Activated naive CD4-positive, alpha-beta T cell treated with anti-CD3 and anti-CD28 coated beads, Interleukin-2, amount 10 ng/mL, durations not matched to agents 7 days and 5 days (primary cell): ENCODE measurements at regions not wholly inside any gene's neighbourhood (a gene's known extent, or its start where the extent isn't known, plus 50 kb on each side); places are given as distances from the start of the nearest gene placed in this dataset.
"Not testable (repeated sequence)": the region's sequence is repeated elsewhere in the genome, so short reads cannot be mapped to it uniquely, and the experiment has no call there.

Experiments
- CTCF ChIA-PET: fragments of 350-600 bp; sonication (Branson Sonifier 250); formaldehyde crosslinking; loops from one replicate; lab custom pipeline; 2021; ENCODE audit warnings: antibody characterized with exemption; lab: Charles Lee
- DNase-seq: peaks from one replicate; pipeline ENCODE4 v3.0.0-alpha.2; 2020
- H3K27ac Mint-ChIP-seq: one replicate; pipeline ENCODE4 v1.8.0; 2021; ENCODE audit warnings: mild to moderate bottlenecking, moderate library complexity, mixed read lengths
- H3K27me3 Mint-ChIP-seq: one replicate; pipeline ENCODE4 v1.8.0; 2021; ENCODE audit warnings: mild to moderate bottlenecking, mixed read lengths
- H3K36me3 Mint-ChIP-seq: one replicate; pipeline ENCODE4 v1.8.0; 2021; ENCODE audit warnings: mixed read lengths
- H3K4me1 Mint-ChIP-seq: one replicate; pipeline ENCODE4 v1.8.0; 2021; ENCODE audit warnings: mixed read lengths
- H3K4me3 Mint-ChIP-seq: one replicate; pipeline ENCODE4 v1.8.0; 2021; ENCODE audit warnings: mild to moderate bottlenecking, moderate library complexity, mixed read lengths
- H3K9me3 Mint-ChIP-seq: one replicate; pipeline ENCODE4 v1.8.0; 2021; ENCODE audit warnings: mixed read lengths

DNA sequence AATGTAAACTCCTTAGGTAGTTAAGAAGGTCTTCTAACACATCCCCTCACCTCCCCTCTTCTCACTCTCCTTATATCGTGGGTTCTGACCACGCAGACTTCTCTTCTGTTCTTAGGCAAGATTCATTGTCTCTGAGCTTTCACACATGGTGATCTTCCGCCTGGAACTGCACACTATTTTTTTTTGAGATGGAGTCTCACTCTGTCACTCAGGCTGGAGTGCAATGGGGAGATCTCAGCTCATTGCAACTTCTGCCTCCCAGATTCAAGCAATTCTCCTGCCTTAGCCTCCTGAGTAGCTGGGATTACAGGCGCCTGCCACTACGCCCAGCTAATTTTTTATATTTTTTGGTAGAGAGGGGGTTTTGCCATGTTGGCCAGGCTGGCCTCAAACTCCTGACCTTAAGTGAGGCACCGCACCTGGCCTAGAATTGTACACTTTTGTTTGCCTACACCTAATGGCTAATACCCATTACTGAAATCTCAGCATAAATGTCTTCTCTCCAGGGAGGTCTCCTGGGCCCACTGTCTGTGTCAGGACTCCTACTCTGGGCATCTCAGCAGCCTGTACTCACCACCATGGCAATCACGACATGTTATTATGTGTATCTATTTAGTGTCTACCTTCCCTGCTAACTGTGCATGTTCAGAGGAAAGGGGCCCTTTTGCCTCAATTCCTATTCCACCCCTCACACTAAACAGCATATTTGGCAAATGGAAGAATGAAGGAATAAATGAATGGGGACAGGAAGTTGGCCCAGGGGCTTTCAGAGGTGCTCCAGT, 646.3 kb upstream of the DPP6 start:
- no peaks in the 10 kb centered on the region for H3K4me1 Mint-ChIP-seq
- CTCF ChIA-PET: no interaction called here
- H3K27ac Mint-ChIP-seq: no peak overlapping the region
- H3K36me3 Mint-ChIP-seq: no peaks in the 10 kb centered on the region
- H3K27me3 Mint-ChIP-seq: no peaks in the 10 kb centered on the region
- peaks cover 21% of the 10 kb centered on the region for H3K9me3 Mint-ChIP-seq
- no peak overlapping the region for H3K4me3 Mint-ChIP-seq
- no peak for DNase-seq

DNA sequence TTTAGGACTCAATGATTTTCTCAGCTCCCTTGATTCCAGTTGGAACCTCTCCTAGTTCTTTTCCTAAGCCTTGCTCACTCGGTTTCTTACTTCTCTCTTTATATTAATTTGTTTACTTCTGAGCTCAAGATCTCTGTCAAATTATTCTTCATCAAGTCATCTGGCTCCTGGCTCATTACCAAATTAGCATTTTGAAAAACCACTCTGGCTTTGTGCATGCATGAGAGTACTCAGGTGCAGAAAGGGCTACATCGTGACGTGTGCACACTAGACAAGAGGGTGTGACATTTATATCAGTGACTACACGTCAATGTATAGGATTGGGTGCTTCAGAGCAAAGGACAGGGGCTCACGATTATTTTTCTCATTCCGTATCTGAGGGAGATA, 645.7 kb upstream of the DPP6 start:
- no peak for DNase-seq
- no peaks in the 10 kb centered on the region for H3K27me3 Mint-ChIP-seq
- no peaks in the 10 kb centered on the region for H3K4me1 Mint-ChIP-seq
- H3K36me3 Mint-ChIP-seq: no peaks in the 10 kb centered on the region
- CTCF ChIA-PET: no interaction called here
- H3K9me3 Mint-ChIP-seq: peaks cover 23% of the 10 kb centered on the region
- no peak overlapping the region for H3K4me3 Mint-ChIP-seq
- H3K27ac Mint-ChIP-seq: no peak overlapping the region

DNA sequence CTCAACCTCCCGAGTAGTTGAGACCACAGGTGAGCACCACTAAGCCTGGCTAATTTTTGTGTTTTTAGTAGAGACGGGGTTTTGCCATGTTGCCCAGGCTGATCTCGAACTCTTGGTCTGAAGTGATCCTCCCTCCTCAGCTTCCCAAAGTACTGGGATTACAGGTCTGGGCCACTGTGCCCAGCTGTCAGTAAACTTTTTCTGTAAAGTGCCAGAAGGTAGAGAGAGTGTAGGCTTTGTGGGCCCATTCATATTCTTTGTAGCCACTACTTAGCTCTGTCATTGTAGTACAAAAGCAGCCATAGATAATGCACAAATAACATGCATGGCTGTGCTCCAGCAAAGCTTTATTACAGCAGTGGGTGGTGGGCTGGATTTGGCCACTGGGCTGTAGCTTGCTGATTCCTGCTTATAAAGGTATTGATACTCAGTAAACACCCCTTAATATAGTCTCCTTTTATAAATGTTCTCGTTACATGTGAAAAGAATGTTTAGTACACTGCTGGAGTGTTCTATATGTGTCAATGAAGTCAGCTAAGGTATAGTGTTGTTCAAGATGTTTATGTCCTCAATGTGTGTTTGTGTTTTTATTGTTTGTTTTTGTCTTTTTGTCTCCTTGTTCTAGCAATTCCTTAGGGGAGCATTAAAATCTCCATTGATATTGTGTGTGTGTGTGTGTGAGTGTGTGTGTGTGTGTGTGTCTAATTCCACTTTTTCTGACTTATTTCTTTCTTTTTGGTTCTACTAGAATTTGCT, 644.7 kb upstream of the DPP6 start:
- no peak for DNase-seq
- Mint-ChIP-seq H3K4me1 (no peaks in the 10 kb centered on the region), H3K4me3 (no peak overlapping the region), H3K9me3 (peaks cover 30% of the 10 kb centered on the region), H3K27ac (no peak overlapping the region), H3K36me3 (no peaks in the 10 kb centered on the region), H3K27me3 (no peaks in the 10 kb centered on the region)
- CTCF ChIA-PET: no interaction called here

DNA sequence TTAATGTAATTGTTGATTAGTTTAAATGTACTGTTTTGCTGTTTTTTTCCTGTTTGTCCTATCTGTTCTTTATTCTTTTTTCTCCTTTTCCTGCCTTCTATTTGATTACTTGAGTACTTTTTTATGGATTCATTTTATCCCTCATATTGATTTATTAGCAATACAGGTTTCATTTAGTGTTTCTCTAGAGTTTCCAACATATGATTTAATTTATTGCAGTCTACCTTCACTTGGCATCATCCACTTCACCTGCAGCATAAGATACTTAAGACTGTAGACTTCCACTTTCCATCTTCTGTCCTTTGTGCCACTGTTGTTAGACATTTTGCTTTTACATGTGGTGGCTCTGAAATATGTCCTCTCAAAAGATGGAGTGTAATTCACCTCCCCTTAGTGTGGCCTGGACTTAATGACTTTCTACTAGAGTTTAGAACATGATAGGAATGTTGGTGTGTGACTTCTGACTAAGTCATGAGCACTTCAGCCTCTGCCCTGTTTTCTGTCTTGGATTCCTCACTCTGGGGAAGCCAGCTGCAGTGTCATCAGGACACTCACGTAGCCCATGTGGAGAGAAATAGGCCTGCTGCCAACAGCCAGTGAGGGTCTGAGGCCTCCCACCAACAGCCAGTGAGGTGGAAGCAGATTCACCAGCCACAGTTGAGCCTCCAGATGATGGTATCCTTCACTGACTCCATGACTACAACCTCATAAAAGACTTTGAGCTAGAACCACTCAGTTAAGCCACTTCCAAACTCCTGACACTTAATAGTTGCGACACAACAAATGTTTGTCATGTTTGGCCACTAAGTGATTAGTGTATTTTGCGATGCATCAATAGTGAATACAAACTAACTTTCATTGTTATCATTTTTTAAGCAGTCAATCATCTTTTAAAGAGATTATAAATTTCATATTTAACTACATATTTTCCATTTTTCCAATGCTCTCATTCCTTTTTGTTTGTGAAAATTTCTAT, 643.5 kb upstream of the DPP6 start:
- no peaks in the 10 kb centered on the region for H3K27me3 Mint-ChIP-seq
- peaks cover 39% of the 10 kb centered on the region for H3K9me3 Mint-ChIP-seq
- no peak overlapping the region for H3K27ac Mint-ChIP-seq
- CTCF ChIA-PET: no interaction called here
- DNase-seq: no peak
- H3K4me3 Mint-ChIP-seq: no peak overlapping the region
- H3K4me1 Mint-ChIP-seq: no peaks in the 10 kb centered on the region
- no peaks in the 10 kb centered on the region for H3K36me3 Mint-ChIP-seq

DNA sequence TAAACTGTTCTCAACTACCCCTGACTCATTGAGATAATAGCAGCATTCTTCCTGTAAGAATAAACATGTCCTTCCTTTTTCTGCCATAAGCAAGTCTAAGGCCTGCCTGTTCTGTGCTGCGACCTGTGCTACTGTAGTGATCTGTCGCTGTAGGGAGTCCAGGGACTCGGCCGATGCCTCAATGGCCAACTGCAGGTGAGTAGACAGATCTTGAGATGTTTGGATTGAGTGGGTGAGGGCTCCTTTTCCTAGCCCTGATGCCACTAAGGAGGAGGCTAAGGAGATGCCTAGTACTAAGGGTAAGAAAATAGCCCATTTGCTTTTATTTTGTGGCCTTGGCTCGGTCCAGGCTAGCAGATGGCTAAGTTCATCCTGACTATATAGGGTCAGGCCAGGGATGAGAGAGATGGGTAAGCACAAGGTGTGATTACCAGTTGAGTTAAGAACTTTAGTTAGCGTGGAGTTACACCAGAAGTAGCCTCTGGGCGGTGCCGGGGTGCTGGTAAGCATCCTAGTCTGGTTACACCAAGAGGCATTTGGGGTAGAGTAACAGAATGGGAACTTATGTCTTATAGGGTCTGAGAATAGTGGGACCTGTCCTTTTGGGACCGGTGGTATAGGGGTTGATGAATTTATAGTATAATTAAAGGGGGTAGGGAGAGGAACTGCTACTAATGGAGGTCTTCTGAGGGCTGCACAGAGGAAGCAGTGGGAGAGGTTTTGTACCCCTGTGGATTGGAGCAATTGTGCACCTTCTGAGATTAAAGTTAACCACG, 642.4 kb upstream of the DPP6 start:
- H3K4me1 Mint-ChIP-seq, H3K4me3 Mint-ChIP-seq, H3K27ac Mint-ChIP-seq, CTCF ChIA-PET, DNase-seq, H3K27me3 Mint-ChIP-seq, H3K36me3 Mint-ChIP-seq: not testable (repeated sequence)
- peaks cover 40% of the 10 kb centered on the region for H3K9me3 Mint-ChIP-seq

DNA sequence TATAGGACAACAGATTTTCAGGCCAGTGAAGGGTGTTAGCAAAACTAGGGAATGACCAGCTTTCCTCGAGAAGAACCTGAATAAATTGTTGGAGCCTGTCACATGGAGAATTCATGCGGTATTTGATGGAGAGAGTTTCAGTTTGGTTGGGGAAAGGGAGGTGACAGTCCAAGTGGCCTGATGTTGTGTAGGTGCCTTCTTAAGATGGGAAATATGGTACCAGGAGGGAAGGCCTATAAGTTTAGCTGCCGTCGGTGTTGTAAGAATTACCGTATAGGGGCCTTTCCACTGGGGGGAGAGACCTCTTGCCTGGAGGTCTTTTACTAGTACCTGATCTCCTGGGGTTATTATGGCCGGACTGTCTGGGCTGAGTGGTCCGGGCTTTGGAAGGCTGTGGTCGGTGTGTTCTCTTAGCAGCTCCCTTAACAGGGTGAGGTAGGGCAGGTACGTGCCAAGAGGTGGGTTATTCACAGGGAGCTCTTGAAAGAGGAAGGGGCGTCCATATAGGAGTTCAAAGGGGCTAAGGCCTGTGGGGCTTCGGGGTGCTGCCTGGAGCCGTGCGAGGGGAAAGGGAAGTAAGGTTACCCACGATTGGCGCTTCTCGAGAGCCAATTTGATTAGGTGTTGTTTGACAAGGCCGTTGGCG, 641.1 kb upstream of the DPP6 start:
- peaks cover 43% of the 10 kb centered on the region for H3K9me3 Mint-ChIP-seq
- not testable (repeated sequence) for H3K4me1 Mint-ChIP-seq, H3K36me3 Mint-ChIP-seq

DNA sequence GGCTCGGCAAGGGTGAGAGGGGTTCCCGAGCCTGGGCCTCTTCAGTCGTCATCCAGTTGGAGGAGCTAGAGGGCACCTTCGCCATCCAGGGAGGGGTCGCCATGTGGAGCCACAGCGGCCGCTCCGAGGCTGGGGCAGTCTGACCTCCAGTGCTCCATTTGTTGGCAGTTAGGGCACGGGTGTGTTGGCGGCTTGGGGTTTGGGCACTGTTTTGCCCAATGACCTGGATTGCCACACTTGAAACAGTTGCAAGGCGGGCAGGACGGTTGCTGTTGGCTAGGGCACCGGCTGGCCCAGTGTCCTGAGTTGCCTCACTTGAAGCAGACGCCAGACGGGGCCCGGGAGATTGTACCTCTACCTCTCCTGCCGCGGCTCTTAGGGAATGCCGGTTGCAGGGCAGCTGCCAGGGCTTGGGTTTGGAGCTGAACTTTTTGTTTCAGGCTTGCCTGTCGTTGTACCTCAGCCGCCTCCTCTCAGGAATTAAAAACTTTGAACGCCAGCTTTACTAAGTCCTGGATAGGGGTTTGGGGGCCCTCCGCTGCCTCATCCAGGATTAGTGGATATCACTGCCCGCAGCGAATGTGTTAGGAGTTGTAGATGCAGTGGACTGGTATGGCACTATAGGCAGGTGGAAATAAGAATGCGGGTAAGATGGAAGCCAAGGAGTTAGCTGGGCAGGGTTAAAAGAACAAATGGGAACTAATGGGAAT, 639.9 kb upstream of the DPP6 start:
- H3K4me3 Mint-ChIP-seq, H3K27ac Mint-ChIP-seq, DNase-seq, CTCF ChIA-PET, H3K36me3 Mint-ChIP-seq, H3K4me1 Mint-ChIP-seq, H3K27me3 Mint-ChIP-seq: not testable (repeated sequence)
- peaks cover 43% of the 10 kb centered on the region for H3K9me3 Mint-ChIP-seq

More for the DNA sequence above, 641.1 kb upstream of the DPP6 start:
- H3K4me3 Mint-ChIP-seq, H3K27ac Mint-ChIP-seq, DNase-seq, H3K27me3 Mint-ChIP-seq, CTCF ChIA-PET: not testable (repeated sequence)

DNA sequence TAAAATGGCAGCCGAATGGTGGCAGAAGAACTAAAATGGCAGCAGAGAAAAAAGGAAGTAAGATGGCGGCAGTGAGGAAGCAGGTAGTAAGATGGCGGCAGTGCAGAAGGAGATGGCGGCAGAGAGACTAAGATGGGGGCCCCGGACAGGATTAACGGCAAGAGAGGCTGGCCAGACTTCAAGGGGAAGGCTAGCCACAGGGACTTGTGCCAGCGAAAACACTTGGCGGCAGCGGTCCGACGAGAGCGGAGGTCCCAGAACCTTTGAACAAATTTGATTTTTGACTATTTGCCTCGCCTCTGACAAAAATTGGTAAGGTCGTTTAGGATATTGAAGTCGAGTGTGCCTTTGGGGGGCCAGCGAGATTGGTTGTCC, 639.4 kb upstream of the DPP6 start:
- H3K27me3 Mint-ChIP-seq, H3K36me3 Mint-ChIP-seq, DNase-seq, H3K4me3 Mint-ChIP-seq, H3K27ac Mint-ChIP-seq, H3K4me1 Mint-ChIP-seq, CTCF ChIA-PET: not testable (repeated sequence)
- H3K9me3 Mint-ChIP-seq: peaks cover 44% of the 10 kb centered on the region

DNA sequence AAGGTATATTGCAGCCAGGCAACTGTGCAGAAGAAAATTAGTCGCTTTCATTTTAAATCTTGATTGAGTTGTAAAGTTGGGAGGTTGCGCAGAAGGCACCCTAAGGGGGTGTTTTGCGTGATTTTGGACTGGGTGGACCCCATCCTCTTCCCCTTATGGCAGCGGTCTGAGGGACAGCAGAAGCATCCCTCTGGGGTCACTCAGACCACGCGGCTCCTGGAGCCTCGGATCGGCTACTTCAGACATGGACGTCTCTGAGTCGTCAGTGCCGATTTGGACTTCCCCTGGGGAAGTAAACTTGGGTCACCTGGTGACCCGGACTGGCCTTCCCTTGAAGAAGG, 639.0 kb upstream of the DPP6 start:
- Mint-ChIP-seq H3K36me3 (no peaks in the 10 kb centered on the region), H3K27ac (no peak overlapping the region), H3K4me3 (no peak overlapping the region), H3K9me3 (peaks cover 46% of the 10 kb centered on the region), H3K4me1 (no peaks in the 10 kb centered on the region), H3K27me3 (no peaks in the 10 kb centered on the region)
- DNase-seq: no peak
- CTCF ChIA-PET: no interaction called here

DNA sequence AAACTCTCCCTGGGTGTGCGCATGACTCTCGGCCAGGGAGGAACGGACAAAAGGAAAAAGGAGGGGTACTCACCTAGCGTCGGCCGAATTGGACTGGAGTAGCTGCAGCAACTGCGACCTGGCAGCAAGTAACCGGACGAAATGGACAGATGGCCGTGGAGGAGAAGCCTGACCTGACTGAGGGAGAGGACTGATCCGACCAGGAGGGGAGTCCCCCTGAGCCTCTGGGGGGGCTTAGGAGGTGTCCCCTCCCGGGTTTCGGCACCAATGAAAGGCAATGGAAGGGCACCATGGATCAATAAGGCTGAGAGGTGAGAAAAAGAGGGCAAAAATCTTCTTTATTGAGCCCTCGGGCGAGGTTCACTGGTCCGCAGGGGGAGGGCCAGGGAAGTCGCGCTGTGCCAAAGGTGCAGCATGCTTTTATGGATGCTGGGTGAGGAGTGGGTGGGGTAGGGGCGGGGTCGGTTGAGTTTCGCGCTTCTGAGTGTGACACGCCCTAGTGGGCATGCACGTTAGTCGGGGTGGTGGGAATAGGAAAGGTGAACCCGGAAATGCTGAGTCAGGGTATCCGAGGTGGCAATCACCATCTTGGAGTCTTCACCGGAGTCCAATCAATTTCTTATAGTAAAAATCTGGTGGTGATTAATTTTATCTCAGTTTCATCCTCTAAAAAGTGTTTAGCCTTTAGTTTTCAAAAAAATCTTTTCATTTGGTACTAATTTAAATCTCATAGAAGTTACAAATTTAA, 638.5 kb upstream of the DPP6 start:
- DNase-seq: no peak
- H3K4me3 Mint-ChIP-seq: no peak overlapping the region
- CTCF ChIA-PET: no interaction called here
- H3K36me3 Mint-ChIP-seq: no peaks in the 10 kb centered on the region
- peaks cover 46% of the 10 kb centered on the region for H3K9me3 Mint-ChIP-seq
- no peaks in the 10 kb centered on the region for H3K4me1 Mint-ChIP-seq
- H3K27me3 Mint-ChIP-seq: no peaks in the 10 kb centered on the region
- H3K27ac Mint-ChIP-seq: no peak overlapping the region

DNA sequence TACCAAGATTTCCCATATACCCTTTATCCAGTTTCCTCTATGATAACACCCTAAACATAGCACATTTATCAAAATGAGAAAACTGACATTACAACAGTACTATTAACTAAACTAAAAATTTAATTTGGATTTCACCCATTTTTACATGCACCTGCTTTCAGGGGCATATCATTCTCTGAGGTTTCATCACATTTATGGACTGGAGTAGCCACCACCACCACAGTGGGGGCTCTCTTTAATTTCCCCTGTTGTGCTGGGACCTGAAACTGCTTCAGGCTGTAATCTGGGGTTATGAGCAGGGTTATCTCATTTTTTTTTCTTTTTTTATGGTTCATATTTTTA, 637.9 kb upstream of the DPP6 start:
- CTCF ChIA-PET: no interaction called here
- no peak overlapping the region for H3K4me3 Mint-ChIP-seq
- H3K9me3 Mint-ChIP-seq: peaks cover 46% of the 10 kb centered on the region
- DNase-seq: no peak
- H3K36me3 Mint-ChIP-seq: no peaks in the 10 kb centered on the region
- no peaks in the 10 kb centered on the region for H3K4me1 Mint-ChIP-seq
- no peaks in the 10 kb centered on the region for H3K27me3 Mint-ChIP-seq
- H3K27ac Mint-ChIP-seq: no peak overlapping the region

DNA sequence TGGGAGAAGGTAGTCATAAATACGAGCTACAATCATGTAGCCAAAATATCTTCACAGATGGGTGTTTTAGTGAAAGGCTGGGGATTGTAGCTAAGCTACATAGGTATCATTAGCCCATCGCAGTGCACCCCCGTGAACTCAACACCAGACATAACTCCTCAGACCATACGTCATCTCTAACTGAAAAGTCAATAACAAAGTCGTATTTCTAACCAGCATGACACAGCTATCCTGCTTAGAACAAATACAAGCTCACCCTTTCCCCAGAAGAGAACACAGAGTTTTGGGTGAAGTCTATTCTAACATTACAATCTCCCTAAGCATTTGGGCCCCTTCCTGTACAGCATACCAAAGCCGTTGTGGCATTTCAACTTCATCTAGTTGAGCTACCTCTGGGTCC, 636.6 kb upstream of the DPP6 start:
- Mint-ChIP-seq H3K27ac (no peak overlapping the region), H3K4me3 (no peak overlapping the region)

More for the DNA sequence above, 636.6 kb upstream of the DPP6 start:
- Mint-ChIP-seq H3K9me3 (peaks cover 39% of the 10 kb centered on the region), H3K36me3 (no peaks in the 10 kb centered on the region), H3K4me1 (no peaks in the 10 kb centered on the region), H3K27me3 (no peaks in the 10 kb centered on the region)
- no peak for DNase-seq
- CTCF ChIA-PET: no interaction called here
